Fibroblast of the aortic adventitia (primary cell): ENCODE measurements at regions not wholly inside any gene's neighbourhood (a gene's known extent, or its start where the extent isn't known, plus 50 kb on each side); places are given as distances from the start of the nearest gene placed in this dataset.

Experiments
- DNase-seq: peaks from one replicate; pipeline ENCODE4 v3.0.0-alpha.2; 2010; ENCODE audit warnings: low read depth
- H3K4me3 ChIP-seq: 2 replicates; pipeline ENCODE4 v1.5.1; 2011; ENCODE audit warnings: low read depth, mild to moderate bottlenecking, control low read depth, low read length, moderate library complexity
- CTCF ChIP-seq: IDR thresholded peaks from 2 replicates; pipeline ENCODE4 v1.5.1; 2011; ENCODE audit warnings: mild to moderate bottlenecking, low read length, control low read depth, inconsistent platforms; ENCODE audit not compliant: insufficient read depth

DNA sequence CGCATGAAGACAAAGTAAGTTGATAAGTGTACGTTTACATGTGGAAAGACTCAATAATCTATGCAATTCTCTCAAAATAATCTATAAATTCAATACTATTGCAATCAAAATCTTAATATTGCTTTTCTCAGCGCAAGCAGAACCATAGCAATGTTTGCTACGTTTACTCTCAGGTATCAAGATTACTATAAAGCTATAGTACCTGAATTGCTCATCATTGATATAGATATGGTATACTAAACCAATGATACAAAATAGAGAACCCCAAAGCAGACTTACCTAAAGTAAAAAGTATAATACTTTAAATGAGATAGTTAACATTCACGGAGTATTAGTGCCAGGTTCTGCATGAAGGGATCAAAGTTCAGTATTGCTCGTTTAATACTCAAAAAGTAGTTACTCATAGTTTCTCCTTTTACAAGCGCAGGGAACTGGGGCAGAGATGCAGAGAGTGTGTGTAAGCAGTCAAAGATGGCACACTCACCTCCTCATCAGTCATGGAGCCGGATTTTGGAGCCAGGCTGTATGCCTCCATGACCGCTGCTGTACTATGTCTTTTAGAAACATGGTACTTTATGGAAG is 391.0 kb upstream of the ID2 start:
- no peak overlapping the region for H3K4me3 ChIP-seq
- no peak for TF ChIP-seq CTCF
- DNase-seq, result no peak

DNA sequence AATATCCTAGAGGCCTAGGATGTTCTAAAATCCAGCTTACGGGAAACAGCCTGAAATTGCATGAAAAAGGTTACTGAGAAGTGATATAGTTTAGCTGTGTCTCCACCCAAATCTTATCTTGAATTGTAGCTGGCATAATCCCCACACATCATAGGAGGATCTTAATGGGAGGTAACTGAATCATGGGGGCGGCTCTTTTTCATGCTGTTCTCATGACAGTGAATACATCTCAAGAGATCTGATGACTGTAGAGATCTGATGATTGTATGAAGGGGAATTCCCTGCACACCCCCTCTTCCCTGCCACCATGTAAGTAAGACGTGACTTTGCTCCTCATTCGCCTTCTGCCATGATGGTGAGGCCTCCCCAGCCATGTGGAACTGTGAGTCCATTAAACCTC is 385.6 kb upstream of the ID2 start:
- no peak for TF ChIP-seq CTCF
- no peak overlapping the region for H3K4me3 ChIP-seq
- no peak for DNase-seq

DNA sequence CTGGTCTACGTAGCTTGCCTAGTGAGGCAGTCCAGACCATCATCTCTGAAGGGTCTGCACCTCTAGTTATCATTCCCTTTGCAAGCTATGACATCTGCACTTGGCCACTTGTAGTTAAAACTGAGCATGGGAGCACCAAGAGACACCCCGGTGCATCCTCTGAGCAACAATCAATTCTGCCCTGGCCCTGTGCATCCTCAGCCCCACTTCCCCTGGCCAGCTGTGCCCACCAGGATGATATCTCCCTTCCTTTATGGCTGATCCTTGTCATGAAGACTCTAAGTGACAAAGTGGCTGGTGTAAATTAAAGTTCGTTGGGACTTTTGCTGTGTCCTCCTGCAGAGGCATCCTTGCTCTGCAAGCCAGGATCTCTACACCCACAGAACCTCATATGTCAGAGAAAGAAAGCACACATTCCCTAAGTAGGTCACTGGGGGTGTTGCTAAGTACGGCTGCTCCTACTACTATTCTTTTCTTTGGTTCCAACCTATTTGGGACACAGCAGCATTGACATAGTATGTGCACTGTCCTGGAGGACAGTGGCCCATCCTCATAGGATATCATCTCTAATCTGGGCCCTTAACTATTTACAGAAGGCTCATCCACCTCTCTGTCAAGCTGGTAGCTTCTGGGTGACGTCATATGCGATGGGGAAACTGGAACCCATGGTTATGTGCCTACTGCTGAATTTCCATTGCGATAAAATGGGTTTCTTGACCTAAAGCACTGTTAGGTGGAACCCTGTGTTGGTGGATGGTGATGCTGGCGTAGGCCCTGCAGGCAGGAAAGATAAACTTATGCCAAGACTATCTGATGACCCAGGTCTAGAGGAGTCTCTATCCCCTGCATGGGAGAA is 384.3 kb upstream of the ID2 start:
- TF ChIP-seq CTCF, result no peak
- H3K4me3 ChIP-seq, result no peak overlapping the region
- no peak for DNase-seq

DNA sequence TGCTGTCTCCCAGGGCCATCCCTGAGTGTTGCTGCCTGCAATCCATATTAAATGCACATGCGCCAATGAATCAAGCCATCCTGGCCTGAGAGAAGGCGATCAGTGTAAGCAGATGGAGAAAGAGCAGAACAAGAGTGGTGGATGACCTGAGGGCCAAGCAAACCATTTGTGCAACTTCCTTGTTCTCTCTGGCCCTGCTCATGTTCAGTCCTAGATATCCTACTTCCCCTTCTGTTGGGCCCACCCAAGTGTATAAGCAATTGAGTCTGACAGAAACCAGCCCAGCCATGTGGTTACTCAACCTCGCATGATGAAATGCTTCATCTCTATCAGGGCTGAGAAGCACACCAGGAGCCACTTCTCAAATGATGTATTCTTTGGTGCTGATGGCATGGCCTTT is 383.1 kb upstream of the ID2 start:
- TF ChIP-seq CTCF, result no peak
- peak; percentile 59 for DNase-seq
- H3K4me3 ChIP-seq, result no peak overlapping the region

DNA sequence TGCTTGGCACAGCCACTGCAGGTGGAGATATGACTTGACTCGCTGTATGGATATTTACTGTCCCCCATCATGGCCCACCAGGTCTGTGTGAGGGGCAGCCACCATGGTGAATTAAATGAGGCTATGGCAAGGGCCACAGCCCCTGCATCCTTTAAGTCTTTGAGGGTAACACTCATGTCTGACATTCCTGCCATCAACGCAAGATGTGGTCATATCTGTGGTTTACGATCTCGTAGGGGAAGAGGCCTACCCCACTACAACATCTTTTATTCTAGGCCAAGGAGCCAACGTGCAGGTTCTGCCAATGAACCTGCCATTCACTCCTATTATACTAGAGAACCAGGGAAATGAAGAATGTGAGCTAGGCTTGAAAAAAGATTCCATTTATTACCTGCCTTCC is 381.6 kb upstream of the ID2 start:
- H3K4me3 ChIP-seq, result no peak overlapping the region
- no peak for DNase-seq

GRCh38 chr2:8300905-8301304 is 381.0 kb upstream of the ID2 start:
- no peak for DNase-seq
- no peak for TF ChIP-seq CTCF

More for the DNA sequence above, 381.6 kb upstream of the ID2 start:
- TF ChIP-seq CTCF, result no peak

More at GRCh38 chr2:8300905-8301304, 381.0 kb upstream of the ID2 start:
- H3K4me3 ChIP-seq, result no peak overlapping the region
